Ishikawa (cell line): ENCODE measurements at regions not wholly inside any gene's neighbourhood (a gene's known extent, or its start where the extent isn't known, plus 50 kb on each side); places are given as distances from the start of the nearest gene placed in this dataset.

Experiments used
- CREB1 ChIP-seq: IDR thresholded peaks from 2 replicates; pipeline ENCODE4 v1.6.1; 2012; ENCODE audit warnings: low read depth
- NFIC ChIP-seq: IDR thresholded peaks from 2 replicates; pipeline ENCODE4 v1.6.1; 2012
- TAF1 ChIP-seq: IDR thresholded peaks from 2 replicates; pipeline ENCODE4 v1.6.1; 2012; ENCODE audit warnings: low read depth, mild to moderate bottlenecking
- TEAD4 ChIP-seq: IDR thresholded peaks from 2 replicates; pipeline ENCODE4 v1.6.1; 2012
- ZBTB7A ChIP-seq: IDR thresholded peaks from 2 replicates; pipeline ENCODE4 v1.6.1; 2012; ENCODE audit warnings: low read depth
- TF ChIP-seq, protein P1 (sequence below): IDR thresholded peaks from 2 replicates; pipeline ENCODE4 v1.6.1; 2012
- TF ChIP-seq, protein P2 (sequence below): IDR thresholded peaks from 2 replicates; pipeline ENCODE4 v1.6.1; 2012; ENCODE audit warnings: low read depth, mild to moderate bottlenecking

- no peak for TF ChIP-seq CREB1
- no peak for TF ChIP-seq TEAD4
- no peak for TF ChIP-seq NFIC
- TF ChIP-seq, protein P1, sequence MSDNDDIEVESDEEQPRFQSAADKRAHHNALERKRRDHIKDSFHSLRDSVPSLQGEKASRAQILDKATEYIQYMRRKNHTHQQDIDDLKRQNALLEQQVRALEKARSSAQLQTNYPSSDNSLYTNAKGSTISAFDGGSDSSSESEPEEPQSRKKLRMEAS = no peak
- no peak for TF ChIP-seq ZBTB7A
- no peak for TF ChIP-seq TAF1
- TF ChIP-seq, protein P2, sequence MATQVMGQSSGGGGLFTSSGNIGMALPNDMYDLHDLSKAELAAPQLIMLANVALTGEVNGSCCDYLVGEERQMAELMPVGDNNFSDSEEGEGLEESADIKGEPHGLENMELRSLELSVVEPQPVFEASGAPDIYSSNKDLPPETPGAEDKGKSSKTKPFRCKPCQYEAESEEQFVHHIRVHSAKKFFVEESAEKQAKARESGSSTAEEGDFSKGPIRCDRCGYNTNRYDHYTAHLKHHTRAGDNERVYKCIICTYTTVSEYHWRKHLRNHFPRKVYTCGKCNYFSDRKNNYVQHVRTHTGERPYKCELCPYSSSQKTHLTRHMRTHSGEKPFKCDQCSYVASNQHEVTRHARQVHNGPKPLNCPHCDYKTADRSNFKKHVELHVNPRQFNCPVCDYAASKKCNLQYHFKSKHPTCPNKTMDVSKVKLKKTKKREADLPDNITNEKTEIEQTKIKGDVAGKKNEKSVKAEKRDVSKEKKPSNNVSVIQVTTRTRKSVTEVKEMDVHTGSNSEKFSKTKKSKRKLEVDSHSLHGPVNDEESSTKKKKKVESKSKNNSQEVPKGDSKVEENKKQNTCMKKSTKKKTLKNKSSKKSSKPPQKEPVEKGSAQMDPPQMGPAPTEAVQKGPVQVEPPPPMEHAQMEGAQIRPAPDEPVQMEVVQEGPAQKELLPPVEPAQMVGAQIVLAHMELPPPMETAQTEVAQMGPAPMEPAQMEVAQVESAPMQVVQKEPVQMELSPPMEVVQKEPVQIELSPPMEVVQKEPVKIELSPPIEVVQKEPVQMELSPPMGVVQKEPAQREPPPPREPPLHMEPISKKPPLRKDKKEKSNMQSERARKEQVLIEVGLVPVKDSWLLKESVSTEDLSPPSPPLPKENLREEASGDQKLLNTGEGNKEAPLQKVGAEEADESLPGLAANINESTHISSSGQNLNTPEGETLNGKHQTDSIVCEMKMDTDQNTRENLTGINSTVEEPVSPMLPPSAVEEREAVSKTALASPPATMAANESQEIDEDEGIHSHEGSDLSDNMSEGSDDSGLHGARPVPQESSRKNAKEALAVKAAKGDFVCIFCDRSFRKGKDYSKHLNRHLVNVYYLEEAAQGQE = no peak
Observed at GRCh38 chr3:22962244-22962643, 240.9 kb upstream of the UBE2E2 start.
